ENCODE measurements at regions not wholly inside any gene's neighbourhood (a gene's known extent, or its start where the extent isn't known, plus 50 kb on each side); places are given as distances from the start of the nearest gene placed in this dataset.

- Histone ChIP-seq H3K79me2 (ENCODE audit: insufficient read depth, low read length) (no peaks in the 10 kb centered on the region), H3F3A (ENCODE audit: low read depth) (no peaks in the 10 kb centered on the region), H3K36me3 (ENCODE audit: insufficient read depth, low read length) (no peaks in the 10 kb centered on the region), H3K9me2 (replicated peaks; ENCODE audit: low read depth, low read length) (no peaks in the 10 kb centered on the region), H3K4me2 (ENCODE audit: low read depth, low read length, poor library complexity, severe bottlenecking) (peak overlapping the region; percentile 65), H3K4me1 (ENCODE audit: insufficient read depth, low read length, poor library complexity, severe bottlenecking) (peaks cover 21% of the 10 kb centered on the region), H2AFZ (ENCODE audit: low read length) (peak overlapping the region; percentile 92; the same call in 1 of the 2 replicates), H4K20me1 (ENCODE audit: insufficient read depth, low read length, poor library complexity, severe bottlenecking) (no peaks in the 10 kb centered on the region), H3K4me3 (ENCODE audit: low read length, poor library complexity, severe bottlenecking) (peak overlapping the region; percentile 79), H3K9ac (ENCODE audit: low read depth, low read length, poor library complexity, severe bottlenecking) (no peak overlapping the region), H3K9me3 (ENCODE audit: insufficient read depth, low read depth, low read length) (no peaks in the 10 kb centered on the region), H3K27me3 (ENCODE audit: insufficient read depth, low read length, poor library complexity, severe bottlenecking) (no peaks in the 10 kb centered on the region)
- no peak for TF ChIP-seq CTCF (conservative IDR thresholded peaks at IDR 0.05; ENCODE audit: low read length)
- TF ChIP-seq EZH2phosphoT487 (IDR thresholded peaks at IDR 0.05; ENCODE audit: borderline replicate concordance) = no peak
Observed at GRCh38 chr6:56850626-56851025, 104.3 kb upstream of the BEND6 start.

GRCh38 chr6:56849896-56850295 lies 105.0 kb upstream of the BEND6 start:
- TF ChIP-seq EZH2phosphoT487 (IDR thresholded peaks at IDR 0.05; ENCODE audit: borderline replicate concordance) (no peak), CTCF (conservative IDR thresholded peaks at IDR 0.05; ENCODE audit: low read length) (no peak)
- Histone ChIP-seq H4K20me1 (ENCODE audit: insufficient read depth, low read length, poor library complexity, severe bottlenecking) (no peaks in the 10 kb centered on the region), H3K9me3 (ENCODE audit: insufficient read depth, low read depth, low read length) (no peaks in the 10 kb centered on the region), H3K4me2 (ENCODE audit: low read depth, low read length, poor library complexity, severe bottlenecking) (peak overlapping the region; percentile 65), H3K4me3 (ENCODE audit: low read length, poor library complexity, severe bottlenecking) (no peak overlapping the region), H2AFZ (ENCODE audit: low read length) (no peak overlapping the region), H3F3A (ENCODE audit: low read depth) (no peaks in the 10 kb centered on the region), H3K79me2 (ENCODE audit: insufficient read depth, low read length) (no peaks in the 10 kb centered on the region), H3K9ac (ENCODE audit: low read depth, low read length, poor library complexity, severe bottlenecking) (no peak overlapping the region), H3K27me3 (ENCODE audit: insufficient read depth, low read length, poor library complexity, severe bottlenecking) (no peaks in the 10 kb centered on the region), H3K9me2 (replicated peaks; ENCODE audit: low read depth, low read length) (no peaks in the 10 kb centered on the region), H3K4me1 (ENCODE audit: insufficient read depth, low read length, poor library complexity, severe bottlenecking) (peaks cover 21% of the 10 kb centered on the region), H3K36me3 (ENCODE audit: insufficient read depth, low read length) (no peaks in the 10 kb centered on the region)

- H3K9me3 ChIP-seq (ENCODE audit: insufficient read depth, low read depth, low read length) = no peaks in the 10 kb centered on the region
- no peak overlapping the region for H3K9ac ChIP-seq (ENCODE audit: low read depth, low read length, poor library complexity, severe bottlenecking)
- H3K9me2 ChIP-seq (replicated peaks; ENCODE audit: low read depth, low read length) = no peaks in the 10 kb centered on the region
- H4K20me1 ChIP-seq (ENCODE audit: insufficient read depth, low read length, poor library complexity, severe bottlenecking) = no peaks in the 10 kb centered on the region
- peaks cover 21% of the 10 kb centered on the region for H3K4me1 ChIP-seq (ENCODE audit: insufficient read depth, low read length, poor library complexity, severe bottlenecking)
- H3K36me3 ChIP-seq (ENCODE audit: insufficient read depth, low read length) = no peaks in the 10 kb centered on the region
- H3K27me3 ChIP-seq (ENCODE audit: insufficient read depth, low read length, poor library complexity, severe bottlenecking) = no peaks in the 10 kb centered on the region
- H2AFZ ChIP-seq (ENCODE audit: low read length) = no peak overlapping the region
- H3F3A ChIP-seq (ENCODE audit: low read depth) = no peaks in the 10 kb centered on the region
- TF ChIP-seq CTCF (conservative IDR thresholded peaks at IDR 0.05; ENCODE audit: low read length) (no peak), EZH2phosphoT487 (IDR thresholded peaks at IDR 0.05; ENCODE audit: borderline replicate concordance) (no peak)
- peaks cover 1% of the 10 kb centered on the region for H3K79me2 ChIP-seq (ENCODE audit: insufficient read depth, low read length)
- no peak overlapping the region for H3K4me3 ChIP-seq (ENCODE audit: low read length, poor library complexity, severe bottlenecking)
- no peak overlapping the region for H3K4me2 ChIP-seq (ENCODE audit: low read depth, low read length, poor library complexity, severe bottlenecking)
Observed at GRCh38 chr6:56848105-56848504, 106.8 kb upstream of the BEND6 start.
